HepG2 (cell line): ENCODE measurements at regions not wholly inside any gene's neighbourhood (a gene's known extent, or its start where the extent isn't known, plus 50 kb on each side); places are given as distances from the start of the nearest gene placed in this dataset.
A peak's percentile ranks its signal among the peaks of the same experiment; 100 is the strongest.

Experiments used
- ATAC-seq: fragments of 200-7000 bp; cut with Tn5 transposase; 3 replicates; pipeline ENCODE4 v1.9.1; 2020; ENCODE audit warnings: mild to moderate bottlenecking, moderate library complexity
- BruUV-seq: library from RNA; stranded (reverse); fragments of 400-500 nt; replicated peaks from 2 replicates; lab custom pipeline; 2021; lab: Mats Ljungman, UMichigan
- CTCF ChIA-PET: fragments of 300-600 bp; formaldehyde crosslinking; extraction: SDS; loops from one replicate; lab custom pipeline; 2021; ENCODE audit warnings: low total read pairs, inconsistent platforms, low intra/inter-chr PET ratio; lab: Yijun Ruan, JAX
- POLR2A ChIA-PET: fragments of 350-600 bp; sonication (Branson Sonifier 250); formaldehyde crosslinking; loops from one replicate; lab custom pipeline; 2020; ENCODE audit warnings: antibody characterized with exemption, inconsistent platforms; lab: Yijun Ruan, JAX
- DNase-seq: peaks from one replicate; pipeline ENCODE4 v3.0.0-alpha.2; 2015; ENCODE audit warnings: low spot score
- FAIRE-seq: peaks from 3 replicates; lab custom pipeline; 2011; peaks lifted over from hg19 to GRCh38; lab: Jason Lieb, UNC
- H2AFZ ChIP-seq: one replicate; pipeline ENCODE4 v1.6.1; 2011; ENCODE audit warnings: low read length, inconsistent platforms
- H3K27ac ChIP-seq: fragments of 300-600 bp; 3 replicates; pipeline ENCODE4 v1.8.0; 2011; ENCODE audit warnings: mixed run types, mild to moderate bottlenecking, mixed read lengths, low read length, inconsistent platforms; ENCODE audit not compliant: insufficient read depth; ENCODE audit errors: extremely low read length
- H3K27me3 ChIP-seq, 2 experiments: fragments of 200-600 bp in 1 of 2; 2 replicates in 1 of 2; 3 replicates in 1 of 2; pipeline versions ENCODE4 v1.6.0 to v1.8.0; 2011; ENCODE audit warnings: low read length in 2 of 2, mild to moderate bottlenecking in 2 of 2, moderate library complexity in 2 of 2, inconsistent platforms in 1 of 2; ENCODE audit not compliant: insufficient read depth in 2 of 2, control insufficient read depth in 1 of 2
- H3K36me3 ChIP-seq, 2 experiments: fragments of 200-600 bp in 1 of 2; replicated peaks in 1 of 2; 2 replicates in 1 of 2; 3 replicates in 1 of 2; pipeline versions ENCODE4 v1.5.1 to v1.8.0; 2011; ENCODE audit warnings: low read length in 2 of 2, inconsistent platforms in 1 of 2; ENCODE audit not compliant: insufficient read depth in 2 of 2, control insufficient read depth in 1 of 2
- H3K4me1 ChIP-seq: 2 replicates; pipeline ENCODE4 v1.5.1; 2012; ENCODE audit warnings: low read length, inconsistent platforms; ENCODE audit not compliant: insufficient read depth
- H3K4me2 ChIP-seq: 2 replicates; pipeline ENCODE4 v1.6.0; 2011; ENCODE audit warnings: low read depth, low read length, inconsistent platforms
- H3K4me3 ChIP-seq, 3 experiments: fragments of 200-600 bp in 1 of 3; sonication (generic), shearing (Covaris generic) in 1 of 3; replicated peaks in 1 of 3; 2 replicates each; pipeline ENCODE4 v1.5.1; 2011 to 2016; ENCODE audit warnings: low read length in 3 of 3, inconsistent platforms in 2 of 3, low read depth in 2 of 3, mild to moderate bottlenecking in 2 of 3, control low read depth in 1 of 3, mixed read lengths in 1 of 3; ENCODE audit not compliant: insufficient read depth in 1 of 3
- H3K79me2 ChIP-seq: one replicate; pipeline ENCODE4 v1.6.1; 2011; ENCODE audit warnings: low read length, inconsistent platforms; ENCODE audit not compliant: insufficient read depth
- H3K9ac ChIP-seq: 2 replicates; pipeline ENCODE4 v1.6.0; 2011; ENCODE audit warnings: mild to moderate bottlenecking, low read depth, low read length, inconsistent platforms; ENCODE audit not compliant: insufficient read depth
- H3K9me3 ChIP-seq: 2 replicates; pipeline ENCODE4 v1.5.1; 2012; ENCODE audit warnings: mild to moderate bottlenecking, low read length
- H4K20me1 ChIP-seq: 2 replicates; pipeline ENCODE4 v1.6.0; 2011; ENCODE audit warnings: inconsistent platforms, mild to moderate bottlenecking, low read length, moderate library complexity; ENCODE audit not compliant: insufficient read depth
- CEBPG ChIP-seq: IDR thresholded peaks from 2 replicates; pipeline ENCODE4 v1.6.1; 2016
- DNMT3B ChIP-seq: conservative IDR thresholded peaks from 2 replicates; pipeline ENCODE4 v1.6.1; 2016; ENCODE audit warnings: missing biosample characterization, control low read depth
- FUBP1 ChIP-seq: sonication (generic); formaldehyde crosslinking; IDR thresholded peaks from 2 replicates; pipeline ENCODE4 v1.5.1; 2020; ENCODE audit warnings: missing genetic modification reagents, mild to moderate bottlenecking, borderline replicate concordance
- MAFK ChIP-seq, 2 experiments: IDR thresholded peaks in 1 of 2; conservative IDR thresholded peaks in 1 of 2; 2 replicates each; pipeline ENCODE4 v1.6.1; 2011; ENCODE audit warnings: improper control_type of control experiment in 2 of 2, low read length in 2 of 2
- MED8 ChIP-seq: sonication (generic); formaldehyde crosslinking; IDR thresholded peaks from 2 replicates; pipeline ENCODE4 v1.8.1; 2023; ENCODE audit warnings: mild to moderate bottlenecking, missing genetic modification reagents; ENCODE audit not compliant: insufficient replicate concordance
- PHB2 ChIP-seq: fragments of 450-650 bp; IDR thresholded peaks from 2 replicates; pipeline ENCODE4 v1.6.1; 2018; ENCODE audit not compliant: partially characterized antibody
- PLRG1 ChIP-seq: fragments of 450-650 bp; conservative IDR thresholded peaks from 2 replicates; pipeline ENCODE4 v1.6.1; 2016
- RBFOX2 ChIP-seq: fragments of 200-400 bp; formaldehyde crosslinking; IDR thresholded peaks from 2 replicates; pipeline ENCODE4 v1.6.1; 2017; ENCODE audit warnings: low read depth, mild to moderate bottlenecking, low read length
- RXRA ChIP-seq: sonication (generic); formaldehyde crosslinking; IDR thresholded peaks from 2 replicates; pipeline ENCODE4 v1.5.1; 2020; ENCODE audit warnings: missing genetic modification reagents
- SOX13 ChIP-seq, 3 experiments: fragments of 450-650 bp in 1 of 3; sonication (generic) in 1 of 3; formaldehyde crosslinking in 1 of 3; IDR thresholded peaks in 2 of 3; conservative IDR thresholded peaks in 1 of 3; 2 replicates each; pipeline versions ENCODE4 v1.5.0 to v1.6.1; 2016 to 2020; ENCODE audit warnings: antibody characterized with exemption in 1 of 3, mild to moderate bottlenecking in 1 of 3, missing compliant biosample characterization in 1 of 3, missing genetic modification reagents in 1 of 3, moderate library complexity in 1 of 3
- SOX5 ChIP-seq: IDR thresholded peaks from 2 replicates; pipeline ENCODE4 v1.6.1; 2016; ENCODE audit warnings: borderline replicate concordance
- ZFAT ChIP-seq: sonication (generic); formaldehyde crosslinking; conservative IDR thresholded peaks from 2 replicates; pipeline ENCODE4 v1.8.1; 2023; ENCODE audit warnings: missing genetic modification reagents, inconsistent platforms
- ZMYM4 ChIP-seq: sonication (generic); formaldehyde crosslinking; IDR thresholded peaks from 2 replicates; pipeline ENCODE4 v1.8.1; 2023; ENCODE audit warnings: mild to moderate bottlenecking, missing genetic modification reagents
- ZNF329 ChIP-seq: sonication (generic); formaldehyde crosslinking; IDR thresholded peaks from 2 replicates; pipeline ENCODE4 v1.9.0; 2021; ENCODE audit warnings: low read depth, mild to moderate bottlenecking, missing genetic modification reagents
- ZNF367 ChIP-seq: sonication (generic); formaldehyde crosslinking; IDR thresholded peaks from 2 replicates; pipeline ENCODE4 v1.4.0; 2020; ENCODE audit warnings: missing genetic modification reagents, borderline replicate concordance
- ZNF652 ChIP-seq: IDR thresholded peaks from 2 replicates; pipeline ENCODE4 v1.6.1; 2016; ENCODE audit warnings: low read depth, borderline replicate concordance
- ZNF792 ChIP-seq: IDR thresholded peaks from 2 replicates; pipeline ENCODE4 v1.6.1; 2016
- WGBS: methylation state at CpG from one replicate; pipeline ENCODE4 v1.1.6; 2017; ENCODE audit warnings: low lambda C conversion rate; 5-methylcytosine and 5-hydroxymethylcytosine counted together
- in situ Hi-C: cut with HindIII; loops from 2 replicates; pipeline ENCODE4 v1.10.0; 2017; ENCODE audit warnings: low pct_unique_long_range_greater_than_20kb; ENCODE audit not compliant: extremely low pct_ligation_motif_present
- intact Hi-C: fragments of 100-400 bp; cut with micrococcal nuclease; formaldehyde crosslinking; loops from one replicate; pipeline ENCODE4 v1.10.0; 2022; ENCODE audit not compliant: unreplicated experiment
- TF ChIP-seq, protein P1 (sequence below): IDR thresholded peaks from 2 replicates; pipeline ENCODE4 v1.6.1; 2016; ENCODE audit warnings: missing genetic modification reagents, missing compliant biosample characterization

GRCh38 chr3:56856752-56857151 is 55.0 kb upstream of the ARHGEF3 start:
- in situ Hi-C loops: no loop called here
- no peaks in the 10 kb centered on the region for H4K20me1 ChIP-seq
- no peak overlapping the region for H3K27ac ChIP-seq
- no peak for FAIRE-seq
- POLR2A ChIA-PET: interaction anchor here (0.7 kb wide), 2 partner anchors 9 to 701 kb away, joined by 3 to 4 read pairs; no protein-coding TSS in a partner anchor
- H3K4me1 ChIP-seq: peaks cover 52% of the 10 kb centered on the region
- no peak overlapping the region for H3K4me2 ChIP-seq
- H2AFZ ChIP-seq: no peak overlapping the region
- H3K9me3 ChIP-seq: no peaks in the 10 kb centered on the region
- H3K4me3 ChIP-seq: no peak overlapping the region
- ATAC-seq: no peak
- no TSS peak for BruUV-seq
- intact Hi-C loops: loop anchor here (1.0 kb wide), 1 partner anchor 133 kb away; no protein-coding TSS in a partner anchor
- DNase-seq: no peak
- TF ChIP-seq ZNF329 (CRISPR knock-in tag): no peak
- no peak for TF ChIP-seq ZNF652 (CRISPR knock-in tag)
- no peak for TF ChIP-seq RXRA (CRISPR knock-in tag)
- no peak for TF ChIP-seq DNMT3B (CRISPR knock-in tag)
- no peak for TF ChIP-seq MED8 (CRISPR knock-in tag)
- no peak for TF ChIP-seq MAFK (conservative IDR thresholded peaks at IDR 0.05 in 1 of 2, IDR thresholded peaks at IDR 0.05 in 1 of 2; ENCODE audit: low read length in 2 of 2)
- no peaks in the 10 kb centered on the region for H3K79me2 ChIP-seq
- no peaks in the 10 kb centered on the region for H3K36me3 ChIP-seq
- no peak overlapping the region for H3K9ac ChIP-seq
- no peaks in the 10 kb centered on the region for H3K27me3 ChIP-seq
- CTCF ChIA-PET: interaction anchor here (1.5 kb wide), 1 partner anchor 132 kb away, joined by 9 read pairs; no protein-coding TSS in a partner anchor

DNA sequence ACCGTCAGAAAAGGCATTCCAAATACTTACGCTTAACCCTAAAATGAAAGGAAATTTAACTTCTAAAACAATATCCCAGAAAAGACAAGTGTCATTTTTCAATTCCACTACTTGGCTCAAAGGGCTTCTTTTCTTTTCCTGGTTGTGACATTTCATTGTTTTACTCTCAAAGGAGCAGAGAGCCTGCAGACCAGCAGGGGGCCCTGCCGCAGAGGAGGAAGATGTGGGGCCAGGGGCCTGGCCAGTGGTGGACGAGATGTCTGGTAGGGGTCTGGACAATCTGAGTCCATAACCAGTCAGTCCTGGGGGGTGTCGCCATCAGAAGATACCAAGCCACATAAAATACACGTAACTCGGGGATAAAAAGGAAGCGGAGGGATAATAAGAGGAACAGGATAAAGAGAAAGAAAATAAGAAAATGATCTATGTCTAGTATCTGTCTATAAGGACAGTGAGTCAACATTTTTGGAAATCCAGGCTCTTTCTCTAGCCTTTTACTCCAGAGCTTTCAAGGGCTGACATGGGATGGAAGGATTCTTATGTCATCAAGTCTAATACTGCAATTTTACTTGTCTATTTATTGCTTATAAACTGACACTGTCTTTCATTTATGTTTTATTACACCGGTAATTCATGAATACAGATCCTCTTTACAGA is 54.2 kb upstream of the ARHGEF3 start:
- in situ Hi-C loops: no loop called here
- Histone ChIP-seq H3K27me3 (no peaks in the 10 kb centered on the region), H3K4me3 (no peak overlapping the region), H3K4me1 (peaks cover 44% of the 10 kb centered on the region), H3K9me3 (no peaks in the 10 kb centered on the region), H3K9ac (no peak overlapping the region), H3K27ac (no peak overlapping the region), H4K20me1 (no peaks in the 10 kb centered on the region), H2AFZ (no peak overlapping the region), H3K4me2 (no peak overlapping the region), H3K36me3 (no peaks in the 10 kb centered on the region), H3K79me2 (no peaks in the 10 kb centered on the region)
- FAIRE-seq: no peak
- ATAC-seq: peak; percentile 84
- peak; percentile 37 for DNase-seq
- POLR2A ChIA-PET: no interaction called here
- 78% methylated on average over 9 of the region's 9 CpGs for WGBS
- intact Hi-C loops: loop anchor here (1.0 kb wide), 1 partner anchor 133 kb away; no protein-coding TSS in a partner anchor
- no TSS peak for BruUV-seq
- CTCF ChIA-PET: interaction anchor here (1.5 kb wide), 1 partner anchor 133 kb away, joined by 9 read pairs; no protein-coding TSS in a partner anchor
- no peak for TF ChIP-seq FUBP1 (CRISPR knock-in tag)
- no peak for TF ChIP-seq ZFAT
- no peak for TF ChIP-seq PHB2
- no peak for TF ChIP-seq RBFOX2
- TF ChIP-seq ZMYM4: peak; percentile 45; the same call in 1 of the 2 replicates
- TF ChIP-seq CEBPG: peak; percentile 19; the same call in 1 of the 2 replicates
- TF ChIP-seq, protein P1, sequence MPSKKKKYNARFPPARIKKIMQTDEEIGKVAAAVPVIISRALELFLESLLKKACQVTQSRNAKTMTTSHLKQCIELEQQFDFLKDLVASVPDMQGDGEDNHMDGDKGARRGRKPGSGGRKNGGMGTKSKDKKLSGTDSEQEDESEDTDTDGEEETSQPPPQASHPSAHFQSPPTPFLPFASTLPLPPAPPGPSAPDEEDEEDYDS (CRISPR knock-in tag): peak; percentile 31; the same call in 1 of the 2 replicates
- no peak for TF ChIP-seq ZNF367 (CRISPR knock-in tag)
- no peak for TF ChIP-seq PLRG1
- no peak for TF ChIP-seq ZNF792 (CRISPR knock-in tag)
- TF ChIP-seq SOX13 (IDR thresholded peaks at IDR 0.05): no peak
- peak in 1 of 2 experiments; percentile 56; a peak in 1 of 4 replicates for TF ChIP-seq SOX13 (CRISPR knock-in tag; conservative IDR thresholded peaks at IDR 0.05 in 1 of 2, IDR thresholded peaks at IDR 0.05 in 1 of 2)
- peak; percentile 27; the same call in 1 of the 2 replicates for TF ChIP-seq SOX5 (CRISPR knock-in tag)
